AG10803 (cell line): ENCODE measurements at regions not wholly inside any gene's neighbourhood (a gene's known extent, or its start where the extent isn't known, plus 50 kb on each side); places are given as distances from the start of the nearest gene placed in this dataset.
"Not testable (repeated sequence)": the region's sequence is repeated elsewhere in the genome, so short reads cannot be mapped to it uniquely, and the experiment has no call there.

Experiments
- DNase-seq: peaks from one replicate; pipeline ENCODE4 v3.0.0; 2010; ENCODE audit warnings: low read depth
- H3K4me3 ChIP-seq: 2 replicates; pipeline ENCODE4 v1.5.1; 2011; ENCODE audit warnings: mild to moderate bottlenecking, low read length, control low read depth
- TF ChIP-seq, protein P1 (sequence below): conservative IDR thresholded peaks from 2 replicates; pipeline ENCODE4 v1.5.1; 2011; ENCODE audit warnings: mild to moderate bottlenecking, low read length, control low read depth, inconsistent platforms

DNA sequence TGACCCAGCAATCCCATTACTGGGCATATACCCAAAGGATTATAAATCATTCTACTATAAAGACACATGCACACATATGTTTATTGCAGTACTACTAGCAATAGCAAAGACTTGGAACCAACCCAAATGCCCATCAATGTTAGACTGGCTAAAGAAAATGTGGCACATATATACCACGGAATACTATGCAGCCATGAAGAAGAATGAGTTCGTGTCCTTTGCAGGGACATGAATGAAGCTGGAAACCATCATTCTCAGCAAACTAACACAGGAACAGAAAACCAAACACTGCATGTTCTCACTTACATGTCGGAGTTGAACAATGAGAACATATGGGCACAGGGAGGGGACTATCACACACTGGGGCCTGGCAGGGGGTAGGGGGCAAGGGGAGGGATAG, 183.0 kb downstream of the HACE1 start:
- H3K4me3 ChIP-seq, DNase-seq: not testable (repeated sequence)

- DNase-seq, H3K4me3 ChIP-seq: not testable (repeated sequence)
These were observed 184.6 kb downstream of the HACE1 start for GRCh38 chr6:104675161-104675560.

- DNase-seq, result not testable (repeated sequence)
These were observed 186.6 kb downstream of the HACE1 start for GRCh38 chr6:104673078-104673477.

GRCh38 chr6:104671591-104671891, 188.2 kb downstream of the HACE1 start:
- not testable (repeated sequence) for H3K4me3 ChIP-seq, DNase-seq

More at GRCh38 chr6:104673078-104673477, 186.6 kb downstream of the HACE1 start:
- not testable (repeated sequence) for H3K4me3 ChIP-seq

GRCh38 chr6:104670834-104671590, 188.7 kb downstream of the HACE1 start:
- not testable (repeated sequence) for H3K4me3 ChIP-seq, DNase-seq

GRCh38 chr6:104669483-104669882, 190.2 kb downstream of the HACE1 start:
- TF ChIP-seq, protein P1, sequence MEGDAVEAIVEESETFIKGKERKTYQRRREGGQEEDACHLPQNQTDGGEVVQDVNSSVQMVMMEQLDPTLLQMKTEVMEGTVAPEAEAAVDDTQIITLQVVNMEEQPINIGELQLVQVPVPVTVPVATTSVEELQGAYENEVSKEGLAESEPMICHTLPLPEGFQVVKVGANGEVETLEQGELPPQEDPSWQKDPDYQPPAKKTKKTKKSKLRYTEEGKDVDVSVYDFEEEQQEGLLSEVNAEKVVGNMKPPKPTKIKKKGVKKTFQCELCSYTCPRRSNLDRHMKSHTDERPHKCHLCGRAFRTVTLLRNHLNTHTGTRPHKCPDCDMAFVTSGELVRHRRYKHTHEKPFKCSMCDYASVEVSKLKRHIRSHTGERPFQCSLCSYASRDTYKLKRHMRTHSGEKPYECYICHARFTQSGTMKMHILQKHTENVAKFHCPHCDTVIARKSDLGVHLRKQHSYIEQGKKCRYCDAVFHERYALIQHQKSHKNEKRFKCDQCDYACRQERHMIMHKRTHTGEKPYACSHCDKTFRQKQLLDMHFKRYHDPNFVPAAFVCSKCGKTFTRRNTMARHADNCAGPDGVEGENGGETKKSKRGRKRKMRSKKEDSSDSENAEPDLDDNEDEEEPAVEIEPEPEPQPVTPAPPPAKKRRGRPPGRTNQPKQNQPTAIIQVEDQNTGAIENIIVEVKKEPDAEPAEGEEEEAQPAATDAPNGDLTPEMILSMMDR, result no peak
- DNase-seq, result no peak
- H3K4me3 ChIP-seq, result no peak overlapping the region

- TF ChIP-seq, protein P1, result no peak
- no peak for DNase-seq
These were observed 203.5 kb downstream of the HACE1 start for GRCh38 chr6:104656235-104656634.

GRCh38 chr6:104653781-104654180, 205.9 kb downstream of the HACE1 start:
- H3K4me3 ChIP-seq, result no peak overlapping the region
- no peak for DNase-seq
- TF ChIP-seq, protein P1, result no peak

More at GRCh38 chr6:104656235-104656634, 203.5 kb downstream of the HACE1 start:
- no peak overlapping the region for H3K4me3 ChIP-seq

DNA sequence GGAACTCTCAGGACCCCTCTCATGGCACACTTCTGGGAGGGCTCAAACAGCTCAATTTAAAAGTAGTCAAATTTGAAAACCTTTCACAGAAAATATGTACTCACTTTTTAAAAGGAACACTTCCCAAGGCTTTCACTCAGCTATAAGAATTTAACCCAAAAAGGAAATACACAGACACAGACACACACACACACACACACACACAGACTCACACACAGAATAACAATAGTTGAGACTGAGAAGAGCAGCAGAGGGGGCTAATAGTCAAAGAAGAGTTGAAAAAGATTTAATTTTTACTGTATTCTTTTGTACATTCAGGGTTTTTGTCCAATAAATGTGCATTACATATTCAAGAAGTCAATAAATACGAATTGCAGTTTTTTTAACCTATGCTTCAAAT, 211.4 kb downstream of the HACE1 start:
- DNase-seq, result no peak
- no peak overlapping the region for H3K4me3 ChIP-seq
- TF ChIP-seq, protein P1, result no peak

DNA sequence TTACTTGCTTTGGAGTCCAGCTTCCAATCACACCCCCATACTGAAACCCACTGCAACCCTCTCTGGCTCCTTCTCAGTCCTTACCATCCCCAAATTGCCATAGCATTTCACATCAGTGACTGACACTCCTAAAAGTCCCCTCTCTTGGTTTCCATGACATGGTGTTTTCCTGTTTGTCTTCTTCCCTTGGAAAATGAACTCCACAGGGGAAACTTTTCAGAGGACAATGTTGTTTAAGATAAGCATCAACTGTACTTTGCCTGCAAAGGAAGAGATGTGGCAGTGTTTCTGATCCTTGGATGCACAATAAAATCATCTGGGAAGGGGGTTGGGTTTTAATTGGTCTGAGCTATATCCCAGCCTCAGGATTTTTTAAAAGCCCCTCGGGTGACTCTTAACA, 214.9 kb downstream of the HACE1 start:
- no peak for DNase-seq
- TF ChIP-seq, protein P1, result no peak
- no peak overlapping the region for H3K4me3 ChIP-seq
